ENCODE measurements at regions not wholly inside any gene's neighbourhood (a gene's known extent, or its start where the extent isn't known, plus 50 kb on each side); places are given as distances from the start of the nearest gene placed in this dataset.
"Not testable (repeated sequence)": the region's sequence is repeated elsewhere in the genome, so short reads cannot be mapped to it uniquely, and the experiment has no call there.

DNA sequence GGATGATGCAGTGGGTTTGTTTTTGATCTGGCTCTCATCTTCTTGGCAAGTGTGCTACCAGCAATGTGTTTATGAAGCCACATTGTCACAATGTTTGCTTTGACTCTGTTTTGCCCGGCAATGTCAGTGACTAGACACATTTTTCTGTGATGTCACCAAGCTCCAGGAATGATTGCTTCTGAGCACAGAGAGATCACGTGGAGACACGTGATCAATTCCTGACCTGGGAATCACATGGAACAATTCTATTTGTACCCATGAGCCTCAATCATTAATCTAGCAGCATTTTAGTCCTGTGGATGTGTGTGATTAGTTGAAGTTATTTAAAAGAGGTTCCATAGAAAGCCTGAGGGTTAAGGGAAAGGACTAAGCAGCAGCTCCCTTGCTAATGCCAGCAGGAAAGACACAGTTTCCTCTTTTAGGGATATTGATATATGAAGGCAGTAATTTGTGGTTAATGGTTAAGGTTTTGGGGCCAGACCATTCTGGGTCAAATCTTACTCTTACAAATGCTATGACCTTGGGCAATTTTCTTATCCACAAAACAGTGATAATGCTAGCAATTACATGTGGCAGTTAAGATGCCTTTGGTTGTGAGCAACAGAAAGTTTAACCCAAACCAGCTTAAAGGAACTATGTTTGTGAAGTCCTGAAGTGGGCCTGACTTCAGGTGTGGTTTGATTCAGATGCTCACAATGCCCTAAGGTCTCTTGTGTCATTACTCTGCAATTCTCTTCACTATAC, 59.0 kb downstream of the FASLG start:
- no peak for DNase-seq (ENCODE audit: low read depth in 2 of 2)

DNA sequence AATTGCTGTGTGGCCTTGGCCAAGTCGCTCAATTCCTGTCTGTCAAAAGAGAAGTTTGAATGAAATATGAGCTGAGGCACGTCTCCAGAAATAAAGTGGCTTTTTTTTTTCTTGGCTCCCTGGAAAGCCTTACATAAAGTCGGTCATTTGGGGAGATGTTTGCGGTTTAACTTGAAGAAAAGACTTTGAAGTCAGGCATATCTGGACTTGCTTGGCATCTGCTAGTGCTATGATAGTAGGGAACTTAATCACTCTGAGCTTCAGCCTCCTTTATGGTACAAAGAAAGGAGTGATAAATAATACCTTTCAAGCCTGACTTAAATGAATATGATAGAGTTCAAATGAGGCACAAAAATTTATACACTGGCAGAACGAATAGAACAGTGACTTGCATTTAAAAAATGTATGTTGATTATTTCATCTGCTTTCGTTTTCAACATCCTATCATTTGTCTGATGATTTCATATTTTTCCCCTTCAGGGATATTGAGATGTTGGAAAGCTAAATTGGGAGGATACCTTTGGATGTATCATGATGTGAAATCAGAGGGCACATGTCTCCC, 60.2 kb downstream of the FASLG start:
- DNase-seq (ENCODE audit: low read depth in 2 of 2) = no peak

DNA sequence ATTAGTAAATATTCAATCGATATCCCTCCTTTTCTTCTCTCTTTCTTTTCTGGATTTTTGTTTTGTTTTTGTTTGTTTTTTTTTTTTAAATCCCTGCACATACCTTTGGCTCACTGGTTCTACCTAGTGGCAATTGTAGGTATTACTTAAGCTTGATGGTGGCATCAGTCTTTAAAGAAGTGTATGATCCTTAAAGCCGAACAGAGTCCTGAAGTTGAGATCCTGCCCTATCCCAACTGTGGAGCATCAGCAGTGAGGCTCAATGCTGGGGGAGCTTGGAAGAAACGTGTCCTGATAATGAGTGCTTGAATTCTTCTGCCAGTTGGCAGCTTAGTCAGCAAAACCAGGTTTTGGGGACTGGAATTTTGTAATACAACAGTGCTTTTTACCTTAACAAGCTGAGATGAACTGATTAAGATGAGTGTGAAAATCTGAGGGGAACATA, 60.8 kb downstream of the FASLG start:
- no peak for DNase-seq (ENCODE audit: low read depth in 2 of 2)

DNA sequence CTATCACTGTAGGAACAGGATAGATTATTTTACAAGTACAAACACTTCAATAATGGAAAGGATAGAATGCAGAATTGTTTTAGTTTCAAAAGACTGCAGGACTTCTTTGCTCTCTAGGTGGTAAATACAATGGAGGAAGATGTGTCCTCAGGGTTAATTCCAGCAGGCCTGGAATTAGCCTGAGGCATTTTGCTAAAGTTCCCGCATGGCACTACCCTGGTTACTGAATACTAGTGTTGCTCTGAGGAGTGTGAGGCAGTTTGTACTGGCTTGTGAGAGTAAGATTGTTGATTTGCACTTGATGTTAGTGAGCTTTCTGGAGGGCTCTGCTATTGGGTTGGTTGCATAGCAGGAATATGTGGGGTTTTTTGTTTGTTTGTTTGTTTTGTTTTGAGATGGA, 61.4 kb downstream of the FASLG start:
- no peak for DNase-seq (ENCODE audit: low read depth in 2 of 2)

DNA sequence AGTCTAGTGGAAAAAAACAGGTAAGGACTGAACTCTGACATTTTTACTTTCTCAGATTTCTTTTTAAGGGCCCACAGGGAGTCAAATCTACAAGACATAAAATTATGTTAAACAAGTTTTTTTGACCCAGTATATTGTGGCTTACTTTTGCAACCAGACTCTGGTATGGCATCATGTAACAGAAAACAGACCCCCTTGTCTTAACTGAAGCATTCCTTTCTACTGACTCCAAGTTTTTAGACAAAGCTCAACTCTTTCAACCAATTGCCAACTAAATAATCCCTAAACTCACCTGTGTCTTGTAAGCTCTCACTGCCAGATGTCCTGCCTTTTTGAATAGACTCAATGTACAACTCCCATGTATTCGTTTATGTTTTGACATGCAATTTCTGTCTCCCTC, 64.3 kb downstream of the FASLG start:
- DNase-seq (ENCODE audit: low read depth in 2 of 2) = no peak

DNA sequence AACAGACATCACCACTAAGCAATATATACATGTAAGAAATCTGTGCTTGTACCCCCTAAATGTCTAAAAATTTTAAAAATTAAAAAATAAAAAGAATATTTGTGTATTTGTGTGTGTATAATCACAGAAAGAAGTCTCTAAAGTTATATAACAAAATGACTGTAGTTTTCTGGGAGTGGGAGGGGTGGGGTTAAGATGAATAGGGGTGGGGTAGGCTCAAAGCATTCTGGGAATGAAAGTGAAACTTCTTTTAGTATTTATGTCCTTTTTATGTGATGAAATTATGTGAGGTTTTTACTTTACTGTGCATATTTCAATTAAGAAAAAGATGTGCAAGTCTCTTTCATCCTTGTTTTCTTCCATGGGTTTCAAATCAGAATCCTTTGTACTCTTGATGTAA, 65.3 kb downstream of the FASLG start:
- no peak for DNase-seq (ENCODE audit: low read depth in 2 of 2)

DNA sequence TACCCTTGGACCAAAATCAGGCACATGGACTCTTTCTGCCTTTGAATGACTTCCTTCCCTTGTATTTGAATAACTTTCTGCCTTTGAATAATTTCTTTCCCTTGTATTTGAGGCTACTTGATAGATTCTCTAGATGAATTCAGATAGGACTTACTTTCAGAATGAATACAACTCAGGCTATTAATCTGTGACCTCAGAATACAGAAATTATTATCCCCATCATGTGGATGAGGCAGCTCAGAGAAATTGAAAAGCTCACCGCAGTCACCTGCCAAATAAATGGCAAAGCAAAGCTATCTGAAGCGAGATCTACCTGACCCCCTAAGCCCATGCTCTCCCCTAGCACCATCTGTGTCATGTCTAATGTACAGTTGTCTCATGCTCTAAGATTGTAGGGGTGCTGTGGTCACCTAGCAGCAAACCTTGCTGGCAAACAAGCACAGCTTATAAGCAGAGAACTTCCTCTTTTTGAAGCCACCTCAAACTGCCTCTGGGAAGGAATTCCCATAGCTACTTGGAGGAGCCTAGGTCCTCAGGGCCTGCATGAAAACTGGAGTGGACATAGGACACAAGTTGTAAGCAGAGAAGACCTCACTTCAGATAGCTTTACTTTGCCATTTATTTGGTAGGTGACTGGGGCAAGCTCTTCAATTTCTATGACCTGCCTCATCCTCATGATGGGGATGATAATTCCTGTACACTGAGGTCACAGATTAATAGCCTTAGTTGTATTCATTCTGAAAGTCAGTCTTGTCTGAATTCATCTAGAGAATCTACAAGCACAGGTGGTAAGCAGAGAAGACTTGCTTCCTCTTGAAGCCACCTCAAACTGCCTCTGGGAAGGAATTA, 66.1 kb downstream of the FASLG start:
- no peak for DNase-seq (ENCODE audit: low read depth in 2 of 2)

DNA sequence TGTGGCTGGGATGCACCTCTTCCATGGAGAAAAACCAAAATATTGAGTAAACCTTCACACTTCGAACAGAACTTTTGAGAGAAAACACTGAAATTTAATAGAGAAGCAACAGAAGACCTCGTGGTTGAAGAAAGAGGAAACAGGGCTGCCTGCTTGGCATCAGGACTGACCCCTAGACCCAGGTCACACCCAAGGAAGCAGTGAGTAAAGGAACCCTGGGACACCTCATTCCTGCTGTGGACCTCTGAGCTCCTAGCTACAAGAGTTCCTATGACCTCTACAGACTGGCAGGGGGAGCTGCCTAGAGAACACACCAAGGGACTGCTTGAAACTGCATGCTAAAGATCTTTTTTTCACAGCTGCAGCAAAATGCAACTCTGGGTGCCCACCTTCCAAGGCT, 67.8 kb downstream of the FASLG start:
- no peak for DNase-seq (ENCODE audit: low read depth in 2 of 2)

DNA sequence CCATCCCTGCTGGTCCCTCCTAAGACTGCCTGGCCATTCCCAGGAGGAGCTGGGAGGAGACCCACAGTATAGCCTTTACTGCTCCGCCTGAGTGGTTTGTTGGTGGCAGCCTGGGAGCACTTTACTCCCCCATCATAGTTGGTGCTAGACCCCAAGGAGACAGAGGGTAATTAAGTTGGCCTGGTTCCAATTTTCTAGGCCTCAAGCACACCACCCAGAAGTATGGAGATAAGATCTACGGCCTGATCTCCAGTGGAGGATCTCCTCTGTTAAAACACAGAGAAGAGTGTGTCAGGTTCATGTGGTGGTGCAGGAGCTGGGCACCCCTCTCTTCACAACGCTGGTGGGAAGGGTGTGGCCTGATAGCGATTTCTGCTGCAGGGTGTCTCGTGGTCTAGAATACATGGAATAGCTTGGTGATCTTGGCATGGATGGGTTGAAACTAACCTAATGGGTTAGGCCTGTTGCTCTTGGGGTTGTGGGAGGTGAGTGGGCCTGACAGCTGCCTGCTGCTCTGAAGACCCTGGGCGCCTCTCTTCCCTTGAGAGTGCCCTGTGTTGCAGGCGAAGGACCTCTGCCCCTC, 68.5 kb downstream of the FASLG start:
- DNase-seq (ENCODE audit: low read depth in 2 of 2) = no peak

DNA sequence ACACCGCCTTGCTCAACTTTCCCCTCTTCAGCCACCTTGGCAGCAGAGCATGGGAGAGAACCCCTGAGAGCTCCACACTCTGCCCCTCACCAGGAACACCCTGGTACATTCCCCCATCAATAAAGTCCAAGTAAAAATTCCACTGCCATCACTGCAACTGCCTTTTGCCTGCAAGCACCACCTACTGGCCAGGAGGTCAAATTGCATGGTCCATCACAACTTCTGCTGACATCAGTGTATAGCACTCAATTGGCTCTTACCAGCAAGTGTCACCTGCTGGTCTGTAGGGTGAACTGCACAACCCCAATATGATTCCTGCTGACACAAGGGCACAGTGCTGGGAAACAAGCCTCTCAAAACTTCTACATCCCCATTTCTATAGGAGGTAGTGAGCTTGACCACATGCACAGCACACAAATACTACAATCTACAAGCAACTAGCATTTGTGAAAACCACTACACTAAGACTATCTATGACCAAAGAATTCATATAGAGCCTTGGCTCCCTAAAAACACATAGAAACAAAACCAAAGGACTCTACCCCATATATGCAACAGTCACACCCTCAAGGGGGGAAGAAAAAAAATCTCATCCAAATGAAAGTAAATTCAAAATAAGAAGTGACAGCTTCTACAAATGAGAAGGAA, 69.2 kb downstream of the FASLG start:
- peak in 1 of 2 donors; percentile 42 for DNase-seq (ENCODE audit: low read depth in 2 of 2)

DNA sequence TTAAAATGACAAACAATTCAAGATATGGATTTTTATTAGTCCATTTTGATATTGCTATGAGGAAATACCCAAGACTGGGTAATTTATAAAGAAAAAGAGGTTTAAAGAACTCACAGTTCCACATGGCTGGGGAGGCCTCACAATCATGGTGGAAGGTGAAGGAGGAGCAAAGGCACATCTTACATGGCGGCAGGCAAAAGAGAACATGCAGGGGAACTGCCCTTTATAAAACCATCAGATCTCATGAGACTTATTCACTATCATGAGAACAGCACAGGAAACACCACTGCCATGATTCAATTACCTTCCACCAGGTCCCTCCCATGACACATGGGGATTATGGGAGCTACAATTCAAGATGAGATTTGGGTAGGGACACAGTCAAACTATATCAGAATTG, 69.8 kb downstream of the FASLG start:
- DNase-seq (ENCODE audit: low read depth in 2 of 2) = not testable (repeated sequence)

DNA sequence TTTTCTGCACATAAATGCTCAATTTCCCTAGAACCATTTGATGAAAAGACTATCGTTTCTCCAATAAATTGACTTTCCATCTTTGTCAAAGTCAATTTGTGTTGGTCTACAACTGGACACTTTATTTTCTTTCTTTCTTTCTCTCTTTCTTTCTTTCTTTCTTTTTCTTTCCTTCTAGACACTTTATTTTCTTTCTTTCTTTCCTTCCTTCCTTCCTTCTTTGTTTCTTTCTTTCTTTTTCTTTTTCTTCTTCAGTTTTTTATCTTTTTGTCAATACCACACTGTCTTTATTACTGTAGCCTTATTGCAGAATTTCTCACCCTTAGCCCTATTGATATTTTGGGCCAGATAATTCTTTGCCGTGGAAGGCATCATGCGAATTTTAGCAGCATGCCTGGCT, 73.5 kb downstream of the FASLG start:
- no peak for DNase-seq (ENCODE audit: low read depth in 2 of 2)

DNA sequence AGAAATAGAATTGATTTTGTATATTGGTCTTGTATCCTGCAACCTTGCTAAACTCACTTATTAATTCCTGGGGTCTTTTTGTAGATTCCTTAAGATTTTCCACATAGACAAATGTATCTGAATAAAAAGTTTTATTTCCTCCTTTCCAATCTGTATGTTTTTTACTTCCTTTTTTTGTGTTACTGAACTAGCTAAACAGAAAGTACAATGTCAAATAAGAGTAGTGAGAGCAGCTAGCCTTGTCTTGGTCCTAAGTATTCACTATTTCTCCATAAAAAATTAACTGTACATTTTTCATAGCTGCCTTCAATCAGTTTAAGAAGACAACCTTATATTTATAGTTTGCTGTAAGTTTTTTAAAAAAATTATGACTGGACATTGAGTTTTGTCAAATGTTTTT, 74.9 kb downstream of the FASLG start:
- DNase-seq (ENCODE audit: low read depth in 2 of 2) = no peak

DNA sequence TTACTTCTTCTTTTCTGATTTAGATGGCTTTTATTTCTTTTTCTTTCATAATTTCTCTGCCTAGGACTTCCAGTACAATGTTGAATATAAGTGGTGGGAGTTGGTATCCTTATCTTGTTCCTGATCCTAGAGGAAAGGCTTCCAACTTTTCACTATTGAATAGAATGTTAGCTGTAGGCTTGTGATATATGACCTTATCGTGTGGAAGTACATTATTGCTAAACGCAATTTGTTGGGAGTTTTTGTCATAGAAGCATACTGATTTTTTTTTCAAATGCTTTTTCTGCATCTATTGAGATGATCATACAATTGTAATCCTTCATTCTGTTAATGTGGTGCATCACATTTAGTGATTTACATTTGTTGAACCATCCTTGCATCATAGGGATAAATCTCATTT, 79.5 kb downstream of the FASLG start:
- no peak for DNase-seq (ENCODE audit: low read depth in 2 of 2)

DNA sequence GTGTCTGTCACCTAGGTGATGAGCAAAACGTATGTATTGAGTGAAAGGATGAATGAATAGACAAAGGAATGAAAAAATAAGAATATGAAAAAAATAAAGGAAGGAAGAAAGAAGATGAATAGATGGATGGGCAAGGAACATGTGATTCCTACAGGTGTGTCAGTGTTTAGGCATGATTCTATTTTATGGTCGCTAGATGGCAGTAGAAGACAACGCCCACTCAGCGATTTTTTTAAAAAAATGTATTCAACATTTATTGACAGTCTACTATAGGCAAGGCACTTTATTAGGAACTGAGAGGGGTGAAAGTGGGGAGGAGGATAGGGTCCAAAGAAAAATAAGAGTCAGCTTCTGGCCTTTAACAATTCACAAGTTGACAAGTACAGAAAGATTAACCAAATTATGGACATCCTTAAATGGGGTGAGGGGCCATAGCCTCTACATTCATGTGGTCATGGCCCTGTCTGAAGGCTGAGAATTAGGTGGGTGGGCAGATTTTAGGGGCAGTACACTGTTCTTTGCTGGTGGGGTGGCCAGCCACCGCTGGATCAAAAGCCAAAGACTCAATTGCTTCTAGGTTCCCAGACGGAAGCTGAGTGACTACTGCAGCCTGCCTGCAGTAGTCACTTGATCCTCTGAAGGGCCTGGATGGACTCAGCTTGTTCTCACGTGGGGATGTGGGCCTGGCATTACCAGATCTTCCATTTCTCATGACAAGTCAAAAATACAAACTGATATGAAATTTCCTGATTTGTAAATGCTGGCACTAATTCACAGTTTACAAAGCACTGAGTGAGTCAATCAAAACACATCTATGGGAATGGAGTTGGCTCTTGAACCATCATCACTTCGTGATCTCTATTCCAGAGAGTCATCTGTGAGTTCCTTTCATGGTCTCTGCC, 83.9 kb downstream of the FASLG start:
- no peak for DNase-seq (ENCODE audit: low read depth in 2 of 2)

DNA sequence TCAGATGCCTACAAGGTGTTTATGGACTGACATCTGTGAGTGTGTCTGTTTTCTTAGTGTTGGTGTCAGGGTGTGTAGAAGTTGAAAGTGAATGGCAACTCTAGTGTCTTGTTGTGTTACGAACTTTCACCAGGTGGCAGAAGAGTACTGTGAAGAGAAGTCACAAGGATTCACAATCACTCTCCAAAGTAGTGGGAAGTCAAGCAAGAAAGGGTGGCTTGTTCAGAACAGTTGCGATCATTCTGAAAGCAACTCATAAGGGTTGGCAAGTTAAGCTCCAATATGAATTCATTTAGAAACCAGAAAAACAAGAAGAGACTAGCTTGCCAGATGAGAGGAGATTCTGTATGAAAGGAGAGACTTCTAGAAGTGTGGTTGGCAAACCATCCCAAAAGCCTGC, 86.1 kb downstream of the FASLG start:
- DNase-seq (ENCODE audit: low read depth in 2 of 2) = peak in 1 of 2 donors; percentile 37

DNA sequence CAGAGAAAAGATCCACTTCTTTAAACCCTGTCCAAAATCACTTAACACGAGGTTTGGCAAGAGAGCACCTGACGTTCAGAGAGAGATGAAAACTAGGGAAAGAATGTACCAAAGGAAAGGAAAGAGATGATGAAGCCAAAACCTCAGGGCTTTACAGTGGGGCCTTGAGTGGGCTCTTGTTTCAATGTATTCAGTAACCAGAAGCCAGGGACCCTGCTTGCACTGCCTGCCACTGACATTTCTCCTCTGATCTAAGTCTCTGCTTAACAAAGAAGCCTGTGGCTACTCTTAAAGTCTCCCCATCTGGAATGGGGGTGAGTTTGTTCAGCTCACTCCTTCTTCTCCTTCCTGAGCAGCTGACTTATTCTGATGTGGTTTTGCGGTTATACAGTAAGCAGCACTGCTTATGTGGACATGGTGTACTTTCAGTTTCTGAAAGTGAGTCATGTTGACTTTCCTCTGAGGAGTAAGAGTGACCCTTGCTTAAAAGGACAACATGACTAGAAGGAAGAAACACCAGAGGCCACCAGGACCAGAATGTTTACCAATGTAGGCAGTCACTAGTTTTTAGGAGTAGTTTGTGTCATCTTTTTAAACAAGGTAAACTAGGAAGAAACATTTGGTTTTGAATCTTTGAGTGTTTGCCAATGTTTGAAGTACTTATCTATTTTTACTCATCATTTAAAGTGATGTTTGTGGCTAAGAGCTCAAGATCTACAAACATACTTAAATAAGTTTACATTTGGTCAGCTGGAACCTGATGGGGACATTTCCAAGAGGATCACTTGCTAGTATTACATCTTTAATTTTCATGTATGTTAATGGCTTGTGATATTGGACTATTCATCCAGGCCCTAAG, 87.4 kb downstream of the FASLG start:
- DNase-seq (ENCODE audit: low read depth in 2 of 2) = no peak

DNA sequence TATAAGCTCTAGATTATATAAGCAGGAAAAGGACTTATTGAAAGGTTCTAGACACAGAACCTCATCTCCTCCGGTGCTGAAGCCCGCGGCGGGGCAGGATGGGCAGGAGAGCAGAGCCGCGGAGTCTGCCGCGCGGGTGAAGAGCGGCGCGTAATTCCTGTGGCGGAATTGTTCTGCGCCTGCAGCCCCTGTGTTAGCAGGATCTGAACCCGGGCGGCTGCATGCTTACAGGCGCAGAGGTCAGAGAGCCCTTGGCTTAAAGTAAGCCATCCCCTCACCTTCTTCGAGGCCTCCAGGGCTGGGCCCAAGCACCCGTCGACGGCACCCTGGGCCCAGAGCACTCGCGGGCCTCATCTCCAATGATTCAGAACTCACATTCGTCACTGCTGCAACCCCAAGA, 89.3 kb downstream of the FASLG start:
- no peak for DNase-seq (ENCODE audit: low read depth in 2 of 2)

DNA sequence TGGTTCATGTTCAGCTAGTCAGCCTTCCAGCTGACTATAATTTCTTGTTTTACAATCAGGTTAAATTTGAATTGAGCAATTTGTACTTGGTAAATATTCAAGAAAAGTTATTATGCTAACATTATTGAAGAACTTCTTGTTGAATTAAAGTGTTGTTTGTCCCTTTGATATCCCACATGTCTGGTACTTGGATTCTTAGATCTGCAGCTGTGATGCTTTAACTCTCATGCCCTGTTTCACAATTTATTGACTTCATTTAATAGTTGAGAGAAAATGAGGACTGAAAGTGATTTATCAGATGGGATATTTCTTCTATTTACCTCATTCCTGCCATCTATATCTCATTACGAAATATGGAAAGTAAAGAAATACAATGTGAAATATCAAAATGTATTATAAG, 92.8 kb downstream of the FASLG start:
- no peak for DNase-seq (ENCODE audit: low read depth in 2 of 2)

DNA sequence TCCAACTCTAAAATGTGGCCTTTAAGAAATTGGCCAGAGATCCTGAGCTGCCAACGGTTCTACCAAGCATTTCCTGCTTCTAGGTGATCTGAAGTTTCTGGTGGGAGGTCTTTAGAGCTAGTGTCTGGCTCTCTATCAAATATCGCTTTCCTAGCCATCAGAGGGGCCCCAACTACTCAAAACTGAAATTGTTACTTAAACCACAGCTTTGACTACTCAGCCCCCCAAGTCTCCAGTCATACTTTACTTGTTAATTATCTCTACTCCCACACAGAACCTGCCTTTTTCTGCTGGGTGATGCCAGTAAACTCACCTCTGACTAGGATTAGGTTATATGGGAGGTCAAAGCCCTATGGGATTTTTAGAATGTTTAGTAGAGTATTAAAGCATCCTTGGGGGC, 95.1 kb downstream of the FASLG start:
- no peak for DNase-seq (ENCODE audit: low read depth in 2 of 2)

Measured in stimulated activated CD4-positive, alpha-beta T cell treated with anti-CD3 and anti-CD28 coated beads, Interleukin-4, amount 100 ng/mL, for 48 hours (primary cell).